ENCODE measurements at regions not wholly inside any gene's neighbourhood (a gene's known extent, or its start where the extent isn't known, plus 50 kb on each side); places are given as distances from the start of the nearest gene placed in this dataset.

DNA sequence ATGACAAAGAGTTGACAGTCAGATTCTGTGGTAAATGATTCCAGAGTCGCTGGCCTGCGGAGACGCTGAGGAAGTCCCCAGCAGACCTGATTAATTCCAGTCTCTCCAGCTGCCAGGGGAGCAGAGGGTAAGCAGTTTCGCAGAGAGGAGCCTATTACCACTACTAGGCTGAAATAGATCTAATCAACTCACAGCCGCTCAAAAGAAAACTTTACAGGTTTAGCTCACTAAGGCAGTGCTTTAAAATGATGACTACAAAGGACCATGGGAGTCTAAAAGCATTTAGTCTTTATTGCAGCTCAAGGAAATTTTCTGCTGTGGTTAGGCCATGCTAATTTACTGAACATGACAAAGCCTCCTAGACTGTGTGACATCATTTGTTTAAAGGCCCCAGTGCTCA lies 445.6 kb upstream of the POU3F3 start:
- DNase-seq (ENCODE audit: low read depth), result no peak

DNA sequence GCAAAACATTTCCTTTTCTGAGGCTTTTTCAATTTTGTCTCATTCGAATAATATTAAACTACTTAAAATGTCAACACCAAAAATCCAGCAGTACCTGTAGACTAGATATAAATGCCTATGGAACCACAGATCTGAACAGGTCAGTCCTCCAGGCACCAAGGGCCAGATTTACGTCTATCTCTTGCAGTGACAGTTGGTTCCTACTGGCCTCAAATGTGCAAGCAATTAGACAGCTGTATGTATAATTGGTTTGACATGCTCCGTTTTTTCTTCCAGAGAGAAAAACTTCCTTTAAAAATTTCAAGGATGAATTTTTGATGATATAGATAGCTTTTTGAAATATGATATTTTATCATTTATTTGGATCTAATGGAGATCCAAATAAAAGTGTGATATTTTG lies 443.8 kb upstream of the POU3F3 start:
- no peak for DNase-seq (ENCODE audit: low read depth)

DNA sequence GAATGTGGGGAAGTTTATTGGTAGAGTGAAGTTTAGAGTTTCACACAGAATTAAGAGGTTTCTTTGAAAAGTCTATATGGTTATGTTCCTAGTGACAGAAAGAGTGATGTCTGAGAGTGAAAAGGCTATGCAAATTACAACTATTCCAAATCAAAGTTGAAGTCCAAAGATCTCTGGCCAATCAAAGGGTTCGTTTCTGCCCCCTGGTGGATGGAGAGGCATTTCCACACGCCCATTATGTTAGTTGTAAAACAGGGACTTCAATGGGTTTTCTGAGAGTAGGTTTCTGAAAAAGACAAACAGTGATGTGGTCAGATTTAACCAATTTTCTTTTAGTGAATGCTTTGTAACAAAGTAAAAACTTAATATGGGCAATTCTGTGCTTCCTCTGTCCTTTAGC lies 441.5 kb upstream of the POU3F3 start:
- no peak for DNase-seq (ENCODE audit: low read depth)

DNA sequence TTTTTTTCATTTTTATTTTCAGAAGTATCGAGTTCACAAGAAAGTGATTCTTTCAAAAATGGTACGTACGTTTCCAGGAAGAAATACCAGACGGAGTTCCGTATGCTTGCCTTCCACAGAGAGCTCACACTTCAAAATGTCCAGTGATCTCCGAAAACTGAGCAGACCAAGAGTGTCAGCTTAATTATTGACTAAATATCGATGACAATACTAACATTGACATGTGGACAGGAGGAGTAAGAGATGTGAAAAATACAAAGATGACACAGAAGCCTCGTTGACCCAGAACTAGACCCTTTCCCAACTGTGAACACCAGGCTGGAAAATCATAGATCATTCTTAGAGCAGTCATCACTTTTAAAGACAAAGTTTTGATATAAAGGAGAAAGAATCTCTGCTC lies 440.0 kb upstream of the POU3F3 start:
- no peak for DNase-seq (ENCODE audit: low read depth)

DNA sequence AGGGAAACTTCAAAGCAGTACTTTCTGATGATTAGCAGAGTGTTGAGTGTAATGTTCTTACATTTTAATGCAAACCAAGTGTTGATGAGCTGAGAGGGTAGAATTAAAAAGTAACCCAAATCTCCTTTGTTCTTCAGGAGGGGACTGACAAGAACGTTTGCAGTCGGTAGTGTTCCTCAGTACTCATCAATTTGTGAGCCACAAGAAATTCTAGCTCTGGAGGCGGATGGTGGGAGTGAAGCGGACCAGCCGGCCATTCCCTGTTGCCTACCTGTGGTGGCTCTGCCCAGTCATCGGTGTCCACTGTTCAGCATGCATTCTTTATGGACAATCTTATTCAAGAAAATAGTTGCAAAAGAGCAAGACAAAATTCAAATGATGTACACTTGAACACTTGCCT lies 438.6 kb upstream of the POU3F3 start:
- no peak for DNase-seq (ENCODE audit: low read depth)

DNA sequence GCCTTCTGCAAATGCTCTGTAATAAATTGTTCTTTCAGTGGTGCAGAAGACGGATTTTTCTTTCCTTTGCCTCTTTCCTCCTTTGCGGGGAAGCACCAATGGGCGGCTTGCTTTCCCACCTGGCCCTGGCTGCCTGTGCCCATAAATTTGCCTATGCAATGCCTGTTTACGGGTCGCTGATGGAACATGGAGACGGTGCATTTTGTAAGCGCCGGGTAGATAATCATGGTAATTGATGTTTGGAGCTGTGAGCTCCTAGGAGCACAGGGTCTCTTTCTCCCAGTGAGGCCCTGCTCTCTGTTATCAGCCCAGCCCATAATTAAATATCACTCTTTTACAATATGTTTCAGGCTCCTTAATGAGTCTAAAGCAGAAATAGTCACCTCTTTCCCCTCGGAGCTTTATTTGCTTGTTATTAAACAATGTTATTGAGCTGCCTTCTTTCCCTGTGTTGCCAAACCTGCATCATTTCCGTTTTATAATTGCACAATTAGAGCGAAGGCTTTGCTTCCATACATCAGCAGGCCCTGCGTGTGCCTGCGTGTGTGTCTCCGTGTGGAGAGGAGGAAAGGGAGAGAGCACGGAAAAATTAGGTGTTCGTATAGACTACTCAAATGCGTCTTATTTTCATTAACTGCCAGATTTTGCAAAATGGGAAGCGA lies 437.4 kb upstream of the POU3F3 start:
- DNase-seq (ENCODE audit: low read depth), result no peak

DNA sequence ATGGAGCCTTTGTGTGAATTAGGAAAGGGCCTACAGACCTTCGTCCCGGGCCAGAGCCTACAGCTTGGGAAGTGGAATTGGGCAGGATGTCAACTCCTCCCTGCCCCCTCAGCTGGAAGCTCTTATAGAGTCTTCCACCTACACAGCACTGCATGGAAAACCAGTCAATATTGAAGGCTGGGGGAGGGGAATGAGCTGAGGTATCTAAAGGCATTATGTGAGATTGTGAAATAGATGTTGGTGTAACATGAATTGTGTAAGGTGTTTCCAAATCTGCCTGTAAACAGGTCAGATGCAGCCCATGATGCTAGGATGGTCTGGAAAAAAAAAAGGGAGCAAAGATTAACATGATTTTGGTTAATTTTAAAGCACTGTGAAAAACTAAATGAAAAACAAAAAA lies 433.5 kb upstream of the POU3F3 start:
- DNase-seq (ENCODE audit: low read depth), result no peak

DNA sequence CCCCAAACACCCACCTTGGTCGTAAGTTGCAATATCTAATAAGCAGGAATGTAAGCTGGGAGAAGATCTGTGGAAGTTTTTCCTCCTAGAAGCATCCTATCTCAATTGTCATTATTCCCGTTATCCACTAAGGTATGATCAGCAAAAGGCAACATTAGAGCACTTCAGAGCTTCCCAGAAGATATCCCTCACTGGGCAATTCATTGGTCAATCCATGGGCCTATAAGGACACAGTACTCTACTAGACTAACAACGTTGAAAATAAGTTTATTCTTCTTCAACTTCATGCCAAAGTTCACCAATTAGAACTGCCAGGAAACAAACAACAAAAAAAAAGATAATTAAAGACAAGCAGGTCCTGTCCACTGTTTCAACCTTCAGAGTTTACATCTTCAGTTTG lies 433.0 kb upstream of the POU3F3 start:
- DNase-seq (ENCODE audit: low read depth), result no peak

DNA sequence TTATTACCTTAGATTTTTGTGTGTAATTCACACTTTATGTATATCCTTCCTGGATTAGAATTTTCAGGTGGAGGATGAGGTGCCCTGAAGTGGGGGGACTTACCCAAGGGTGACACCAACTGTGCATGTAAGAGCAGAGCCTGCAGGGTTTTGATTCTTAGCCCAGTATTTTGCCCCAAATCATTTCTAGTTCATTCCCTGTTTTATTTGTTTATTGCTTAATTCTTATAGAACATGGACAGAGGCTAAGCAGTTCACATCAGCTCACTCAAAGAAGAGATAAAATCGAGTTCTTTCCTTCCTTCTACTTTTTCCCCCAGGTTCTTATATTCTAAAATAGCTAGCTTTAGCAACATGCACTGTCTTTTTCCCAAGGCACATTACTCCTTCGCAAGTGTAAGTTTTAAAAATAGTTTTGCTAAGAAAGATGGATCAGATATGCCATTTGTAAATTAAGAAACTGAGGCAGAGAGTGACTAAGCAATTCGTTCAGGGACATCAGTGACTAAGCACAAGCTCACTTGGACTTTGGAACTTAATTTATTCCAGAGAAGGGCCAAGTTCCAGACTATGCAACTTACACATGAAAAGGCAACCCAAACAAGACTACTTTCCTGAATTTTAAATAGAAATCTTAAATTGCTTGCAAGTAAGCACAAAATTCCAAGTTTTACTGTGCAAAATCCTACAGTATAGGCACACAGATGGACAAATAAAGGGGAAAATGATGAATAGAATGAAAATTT lies 427.9 kb upstream of the POU3F3 start:
- DNase-seq (ENCODE audit: low read depth), result no peak

DNA sequence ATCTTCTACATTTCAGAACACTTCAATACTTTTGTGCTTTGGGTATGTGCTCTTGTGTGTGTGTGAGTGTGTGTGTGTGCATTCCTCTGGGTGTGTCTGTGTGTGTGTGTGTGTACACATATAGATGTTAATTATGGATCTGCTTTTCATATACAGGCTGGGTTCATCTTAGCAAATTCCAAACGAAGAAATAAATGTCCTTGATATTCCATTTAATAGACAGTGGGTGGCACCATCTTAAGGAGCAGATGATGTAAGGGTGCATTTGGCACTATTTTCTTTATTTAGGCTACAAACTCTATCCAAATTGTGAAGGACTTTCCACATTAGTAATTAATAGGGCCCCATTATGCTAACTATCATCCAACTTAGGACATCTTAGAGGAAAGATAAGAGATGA lies 425.8 kb upstream of the POU3F3 start:
- DNase-seq (ENCODE audit: low read depth), result no peak

DNA sequence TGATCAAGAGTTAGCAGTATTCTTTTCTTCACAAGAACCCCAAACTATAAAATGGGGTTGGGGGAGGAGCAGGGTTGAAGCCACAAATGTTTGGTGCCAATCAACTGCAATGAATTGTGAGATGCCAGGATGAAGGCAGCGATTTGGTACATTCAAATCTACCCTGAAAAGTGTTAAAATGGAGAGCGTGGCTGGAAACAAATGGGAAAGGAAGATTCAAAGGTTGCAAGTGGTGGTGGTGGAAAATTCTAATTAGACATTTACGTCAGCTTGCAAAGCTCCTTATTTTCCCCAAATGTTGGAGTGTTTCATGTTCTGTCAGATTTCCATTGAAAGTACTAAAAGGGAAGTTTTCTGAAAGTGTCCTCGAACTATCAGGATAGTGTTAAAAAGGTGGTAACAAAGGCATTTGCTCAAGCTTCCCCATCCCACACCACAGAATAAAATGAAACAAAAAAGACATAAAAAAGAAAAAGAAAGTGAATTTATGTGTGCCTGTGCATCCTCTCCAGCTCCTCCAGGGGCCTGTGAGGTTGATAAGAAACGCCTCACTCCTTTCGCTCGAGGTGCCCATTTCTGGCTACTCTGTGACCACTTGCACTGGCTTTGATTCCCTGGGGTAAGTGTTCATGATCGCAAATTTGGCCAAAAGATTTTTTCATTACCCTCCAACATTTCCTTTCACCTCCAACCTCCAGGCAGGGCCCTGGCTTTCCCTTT lies 424.1 kb upstream of the POU3F3 start:
- DNase-seq (ENCODE audit: low read depth), result no peak

DNA sequence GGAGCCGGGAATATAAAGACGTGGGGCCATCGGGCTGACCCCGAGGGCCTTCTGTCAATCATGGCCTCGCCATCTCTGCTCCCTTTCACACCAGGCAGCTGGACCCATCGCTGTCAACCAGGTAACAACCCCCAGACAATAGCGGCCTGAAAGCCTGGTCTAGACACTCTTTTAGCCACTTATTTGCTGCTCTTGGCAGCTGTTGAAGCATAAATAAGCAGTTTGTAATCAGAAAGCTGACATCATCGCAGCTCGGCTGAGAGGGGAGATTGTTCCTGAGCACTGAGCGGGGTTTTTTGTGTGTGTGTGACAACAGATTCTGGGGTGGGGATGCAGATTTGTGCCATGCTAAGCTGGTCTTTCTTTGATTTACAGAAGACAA lies 423.6 kb upstream of the POU3F3 start:
- no peak for DNase-seq (ENCODE audit: low read depth)

DNA sequence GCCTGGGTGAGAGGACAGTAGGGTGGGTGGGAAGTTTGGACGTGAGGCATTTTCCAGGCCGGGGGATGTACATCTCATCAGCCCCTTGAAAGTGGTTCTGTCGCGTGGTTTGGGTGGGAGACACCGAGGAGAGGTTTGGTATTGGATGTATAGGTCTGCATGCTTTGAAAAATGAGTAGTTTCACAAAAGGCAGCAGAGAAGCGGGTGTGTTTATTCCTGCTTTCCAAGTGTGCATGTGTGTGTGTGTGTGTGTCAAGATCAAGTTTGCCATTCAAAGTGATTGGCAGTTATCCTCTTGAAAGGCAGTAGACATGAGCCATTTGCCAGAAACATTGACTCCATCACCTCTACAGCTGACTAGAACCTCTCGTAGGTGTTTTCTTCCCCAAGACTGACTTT lies 423.1 kb upstream of the POU3F3 start:
- DNase-seq (ENCODE audit: low read depth), result no peak

DNA sequence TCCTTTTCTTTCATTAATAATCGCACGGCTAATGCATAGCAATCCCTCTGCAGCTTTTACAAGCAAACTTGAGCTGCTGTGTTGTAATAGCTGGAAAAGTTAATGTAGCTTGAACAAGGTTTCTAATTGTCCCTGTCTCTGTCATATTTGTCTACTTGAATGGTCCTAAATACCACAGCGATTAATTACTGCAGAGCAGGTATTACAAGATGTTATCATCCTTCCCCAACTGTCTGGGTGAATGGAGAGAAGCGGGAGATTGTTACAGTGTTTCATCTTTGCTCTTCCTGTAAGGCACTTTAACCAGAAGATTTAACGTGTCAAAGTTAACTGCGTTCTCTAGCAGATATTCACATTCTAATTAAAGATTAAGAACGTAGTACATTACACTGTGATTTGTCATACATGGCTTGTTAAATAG lies 422.2 kb upstream of the POU3F3 start:
- no peak for DNase-seq (ENCODE audit: low read depth)

DNA sequence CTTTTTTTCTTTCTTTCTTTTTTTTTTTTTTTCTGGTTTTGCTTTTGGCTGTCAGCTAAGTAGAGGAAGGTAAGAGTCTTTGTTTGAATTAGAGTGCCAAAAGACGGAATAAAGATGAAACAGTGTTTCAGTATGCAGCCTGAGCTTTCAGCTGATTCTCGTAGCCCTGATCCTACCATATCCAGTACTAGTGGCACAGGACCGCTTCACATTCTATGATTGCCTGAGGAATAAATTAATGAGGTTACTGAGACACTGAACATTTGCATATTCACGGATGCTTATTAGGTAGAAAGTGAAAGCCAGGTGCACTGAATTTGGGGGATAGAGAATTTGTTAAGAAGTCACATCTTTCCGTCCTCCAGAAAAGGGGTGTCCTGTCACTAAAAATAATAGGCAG lies 421.5 kb upstream of the POU3F3 start:
- no peak for DNase-seq (ENCODE audit: low read depth)

DNA sequence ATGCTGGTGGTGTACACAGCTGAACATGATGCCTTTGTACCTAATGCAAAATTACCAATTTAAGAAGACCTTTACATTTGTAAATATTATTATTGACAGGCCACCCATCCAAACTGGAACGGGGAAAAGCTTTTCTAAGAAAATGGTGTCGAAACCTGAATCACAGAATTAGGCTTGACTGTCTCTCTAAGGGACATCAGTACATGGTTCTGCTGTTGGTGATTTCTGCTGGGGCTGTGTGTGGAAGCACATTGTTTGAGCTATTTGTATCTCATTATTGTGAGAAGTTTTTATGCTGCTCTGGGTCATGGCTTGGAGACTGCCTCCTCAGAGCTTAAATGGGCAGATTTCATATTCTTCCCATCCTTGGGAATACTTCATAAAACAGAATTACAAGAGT lies 420.9 kb upstream of the POU3F3 start:
- no peak for DNase-seq (ENCODE audit: low read depth)

DNA sequence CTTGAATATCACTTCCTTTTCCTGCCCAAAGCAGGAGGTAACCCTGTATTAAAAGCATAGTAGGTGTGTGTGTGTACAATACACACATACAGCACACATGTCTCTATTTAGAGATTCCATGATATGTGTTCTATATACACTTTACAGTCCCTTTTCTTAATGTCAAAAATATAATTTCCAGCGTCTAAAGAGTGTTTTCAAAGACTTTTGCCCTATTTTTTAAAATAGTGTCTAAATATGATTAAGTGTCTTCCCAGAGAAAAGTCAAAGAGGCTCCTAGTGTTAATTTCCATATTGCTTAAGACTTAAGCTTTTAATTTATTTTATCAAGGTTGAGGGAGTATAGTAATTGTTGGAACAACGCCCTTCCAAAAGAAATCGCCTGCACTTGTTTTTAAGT lies 420.3 kb upstream of the POU3F3 start:
- DNase-seq (ENCODE audit: low read depth), result no peak

DNA sequence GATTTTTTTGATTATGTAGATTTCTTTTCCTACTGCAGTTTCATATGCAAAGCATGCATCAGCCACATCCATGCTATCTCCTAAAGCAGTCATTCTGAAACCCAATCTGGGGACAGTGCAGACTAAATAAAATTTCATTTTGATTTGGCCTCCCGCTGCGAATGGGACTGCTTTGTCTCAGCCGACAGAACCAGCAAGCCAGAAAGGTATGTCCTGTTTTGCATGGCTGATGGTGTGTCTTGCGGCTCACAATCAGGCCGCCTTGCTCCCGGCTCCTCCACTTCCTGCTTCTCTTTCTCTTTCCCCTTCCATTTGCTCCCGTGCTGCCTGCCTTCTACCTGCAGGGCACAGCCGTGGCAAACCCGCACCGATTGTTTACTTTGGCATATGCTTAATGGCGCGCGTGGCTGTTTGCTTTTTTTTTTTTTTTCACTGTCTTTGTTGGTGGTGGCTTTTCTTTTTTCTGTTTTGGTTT lies 419.6 kb upstream of the POU3F3 start:
- no peak for DNase-seq (ENCODE audit: low read depth)

DNA sequence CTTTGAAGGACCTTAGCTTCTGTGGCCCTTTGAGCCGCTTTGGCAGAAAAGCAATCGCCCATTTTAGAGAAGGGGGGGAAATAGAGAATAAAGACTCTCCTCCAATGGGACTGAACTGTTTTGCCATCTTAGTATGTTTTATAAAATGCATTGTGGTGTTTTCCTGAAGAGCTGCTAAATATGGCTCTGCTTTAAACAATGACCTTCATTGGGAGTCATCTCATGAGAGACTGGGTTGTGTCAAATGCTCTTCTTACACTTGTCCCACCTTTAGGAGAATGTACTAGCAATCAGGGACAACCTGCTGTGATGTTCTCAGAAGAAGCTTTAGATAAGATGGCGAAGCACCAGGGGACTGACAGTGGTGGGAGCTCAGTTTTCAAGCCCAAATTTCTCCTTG lies 418.9 kb upstream of the POU3F3 start:
- no peak for DNase-seq (ENCODE audit: low read depth)

DNA sequence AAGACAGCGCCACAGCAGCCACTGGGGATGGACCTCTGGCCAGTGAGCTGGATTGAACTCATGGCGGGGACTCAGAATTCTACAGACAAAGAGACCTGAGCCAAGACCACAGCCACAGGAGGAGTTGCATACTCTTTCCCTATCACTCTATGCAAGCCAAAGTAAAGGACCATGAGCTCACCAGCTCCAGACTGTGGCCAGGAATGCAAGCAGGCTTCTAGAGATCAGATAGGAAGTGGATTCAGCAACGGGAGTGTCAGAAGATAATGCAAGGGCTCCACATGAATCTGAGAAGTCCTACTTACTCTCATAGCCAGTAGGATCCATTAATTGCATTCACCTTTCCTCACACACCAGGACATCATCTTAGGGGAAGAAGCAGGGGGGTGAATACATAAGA lies 415.4 kb upstream of the POU3F3 start:
- no peak for DNase-seq (ENCODE audit: low read depth)

DNA sequence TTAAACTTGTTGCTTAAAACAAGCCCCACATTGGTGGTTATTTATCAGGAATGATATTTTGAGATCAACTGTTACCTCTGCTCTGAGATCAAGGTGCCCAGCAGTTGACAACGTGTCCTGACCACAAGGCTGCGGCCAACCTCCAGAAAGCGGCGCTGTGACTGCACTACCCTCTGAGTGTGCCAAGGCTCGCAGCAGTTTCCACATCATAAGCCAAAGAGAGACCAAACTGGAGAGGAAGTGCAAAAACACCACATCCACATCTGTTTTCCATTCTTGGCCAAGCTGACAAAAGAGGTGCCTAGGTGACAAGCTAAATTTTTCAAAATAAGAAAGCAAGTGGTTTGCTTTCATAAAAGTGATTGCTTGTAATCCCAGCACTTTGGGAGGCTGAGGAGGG lies 410.8 kb upstream of the POU3F3 start:
- no peak for DNase-seq (ENCODE audit: low read depth)

DNA sequence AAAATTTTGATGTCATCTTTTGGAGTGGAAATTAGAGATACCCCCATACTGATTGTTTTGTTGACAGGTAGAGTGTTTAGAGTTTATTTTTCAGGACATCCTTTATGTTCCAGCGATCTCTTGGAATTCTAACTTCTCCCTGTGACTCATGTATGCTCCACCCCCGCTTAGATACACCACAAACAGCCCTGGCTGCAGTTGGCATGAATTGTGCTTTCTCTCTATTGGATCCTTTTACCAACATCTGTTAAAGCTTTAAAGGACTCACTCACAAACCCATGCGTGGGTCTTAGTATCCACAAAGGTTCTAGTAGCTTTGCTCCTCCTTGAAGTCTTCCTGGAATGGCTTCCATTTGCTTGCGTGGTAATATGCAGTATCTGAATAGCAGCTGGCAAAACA lies 409.5 kb upstream of the POU3F3 start:
- no peak for DNase-seq (ENCODE audit: low read depth)

DNA sequence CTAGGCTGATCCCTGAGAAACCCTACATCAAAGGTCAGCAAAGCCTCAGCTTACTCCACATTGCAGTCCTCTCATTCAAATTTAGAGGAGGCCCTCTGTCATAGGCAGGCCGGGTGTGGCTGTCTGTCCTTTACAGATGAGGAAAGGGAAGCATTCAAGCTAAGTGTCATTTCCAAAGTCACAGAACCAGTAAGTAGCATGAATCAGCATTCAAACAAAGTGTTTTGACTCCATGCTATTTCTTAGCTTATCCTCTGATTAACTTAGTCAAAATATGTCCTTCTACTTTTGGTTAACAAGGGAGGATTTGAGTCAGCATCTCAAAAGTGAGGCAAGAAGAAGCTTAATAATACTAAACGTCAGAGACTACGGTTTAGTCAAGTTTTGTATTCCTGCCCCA lies 409.0 kb upstream of the POU3F3 start:
- DNase-seq (ENCODE audit: low read depth), result no peak
